ENCODE measurements at regions not wholly inside any gene's neighbourhood (a gene's known extent, or its start where the extent isn't known, plus 50 kb on each side); places are given as distances from the start of the nearest gene placed in this dataset.

- no peak for TF ChIP-seq ATF2 (IDR thresholded peaks at IDR 0.05; ENCODE audit: low read length)
- no peak for TF ChIP-seq GABPA (IDR thresholded peaks at IDR 0.05; ENCODE audit: borderline replicate concordance, insufficient read depth, low read length)
- no peak for TF ChIP-seq MAX (IDR thresholded peaks at IDR 0.05)
- TF ChIP-seq JUND (IDR thresholded peaks at IDR 0.05; ENCODE audit: low read length) = no peak
- no peak for TF ChIP-seq NANOG (IDR thresholded peaks at IDR 0.05; ENCODE audit: insufficient read depth, low read depth, low read length, poor library complexity, severe bottlenecking)
- TF ChIP-seq SIRT6 (IDR thresholded peaks at IDR 0.05; ENCODE audit: low read length) = no peak
- TF ChIP-seq RAD21 (IDR thresholded peaks at IDR 0.05 in 1 of 2, conservative IDR thresholded peaks at IDR 0.05 in 1 of 2; ENCODE audit: low read depth in 2 of 2, low read length in 2 of 2) = no peak
- no peak for TF ChIP-seq TAF7 (optimal IDR thresholded peaks at IDR 0.05; ENCODE audit: borderline replicate concordance, low read depth, low read length)
Measured at GRCh38 chr21:41641821-41642701, 124.8 kb downstream of the RIPK4 start (continued).

All from H1 (cell line).